PC-3 (cell line): ENCODE measurements at regions not wholly inside any gene's neighbourhood (a gene's known extent, or its start where the extent isn't known, plus 50 kb on each side); places are given as distances from the start of the nearest gene placed in this dataset.

Source experiments
- EZH2 ChIP-seq: fragments of 300-600 bp; sonication (generic); IDR thresholded peaks from one replicate; pipeline ENCODE4 v1.6.1; 2017; ENCODE audit warnings: antibody characterized with exemption, mild to moderate bottlenecking, low read length; ENCODE audit not compliant: unreplicated experiment
- EZH2phosphoT487 ChIP-seq: fragments of 300-600 bp; sonication (generic); IDR thresholded peaks from 2 replicates; pipeline ENCODE4 v1.6.1; 2018; ENCODE audit warnings: mild to moderate bottlenecking, antibody characterized with exemption, low read length, borderline replicate concordance
- TF ChIP-seq, protein P1 (sequence below): fragments of 300-600 bp; sonication (generic); conservative IDR thresholded peaks from 2 replicates; pipeline ENCODE4 v1.5.1; 2017; ENCODE audit warnings: antibody characterized with exemption, low read depth, mild to moderate bottlenecking, low read length

DNA sequence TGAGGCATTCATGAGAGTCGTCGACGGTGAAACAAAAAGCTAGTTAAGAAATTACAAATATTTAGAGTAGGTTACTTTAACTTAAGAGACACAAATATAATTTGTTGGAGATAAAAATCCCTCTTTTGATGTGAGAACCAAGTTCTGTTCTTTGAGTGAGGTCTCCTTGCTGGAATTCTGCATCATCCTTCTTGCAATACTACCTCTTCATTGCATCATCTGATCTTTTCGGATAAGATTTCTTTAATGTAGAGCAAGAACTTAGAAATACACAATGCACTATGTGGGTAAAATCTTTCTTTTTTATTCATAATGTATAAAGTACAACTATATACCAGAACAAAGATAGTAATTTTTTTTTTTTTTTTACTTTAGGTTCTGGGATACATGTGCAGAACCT lies 118.4 kb downstream of the ARL4C start:
- TF ChIP-seq, protein P1, sequence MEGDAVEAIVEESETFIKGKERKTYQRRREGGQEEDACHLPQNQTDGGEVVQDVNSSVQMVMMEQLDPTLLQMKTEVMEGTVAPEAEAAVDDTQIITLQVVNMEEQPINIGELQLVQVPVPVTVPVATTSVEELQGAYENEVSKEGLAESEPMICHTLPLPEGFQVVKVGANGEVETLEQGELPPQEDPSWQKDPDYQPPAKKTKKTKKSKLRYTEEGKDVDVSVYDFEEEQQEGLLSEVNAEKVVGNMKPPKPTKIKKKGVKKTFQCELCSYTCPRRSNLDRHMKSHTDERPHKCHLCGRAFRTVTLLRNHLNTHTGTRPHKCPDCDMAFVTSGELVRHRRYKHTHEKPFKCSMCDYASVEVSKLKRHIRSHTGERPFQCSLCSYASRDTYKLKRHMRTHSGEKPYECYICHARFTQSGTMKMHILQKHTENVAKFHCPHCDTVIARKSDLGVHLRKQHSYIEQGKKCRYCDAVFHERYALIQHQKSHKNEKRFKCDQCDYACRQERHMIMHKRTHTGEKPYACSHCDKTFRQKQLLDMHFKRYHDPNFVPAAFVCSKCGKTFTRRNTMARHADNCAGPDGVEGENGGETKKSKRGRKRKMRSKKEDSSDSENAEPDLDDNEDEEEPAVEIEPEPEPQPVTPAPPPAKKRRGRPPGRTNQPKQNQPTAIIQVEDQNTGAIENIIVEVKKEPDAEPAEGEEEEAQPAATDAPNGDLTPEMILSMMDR, result no peak
- TF ChIP-seq EZH2phosphoT487, result no peak
- TF ChIP-seq EZH2, result no peak
